CD4-positive, CD25-positive, alpha-beta regulatory T cell (primary cell): ENCODE measurements at regions not wholly inside any gene's neighbourhood (a gene's known extent, or its start where the extent isn't known, plus 50 kb on each side); places are given as distances from the start of the nearest gene placed in this dataset.

Experiments used
- ATAC-seq, 2 donors: fragments of 150-1000 bp; cut with Tn5 transposase; one replicate each; pipeline ENCODE4 v1.10.0; 2021; ENCODE audit warnings: low read depth in 2 of 2, moderate number of reproducible peaks in 2 of 2, moderate library complexity in 1 of 2
- DNase-seq, 3 donors: peaks; one replicate each; pipeline versions ENCODE4 v3.0.0 to v3.0.0-alpha.2; 2012 to 2022; ENCODE audit warnings: mixed read lengths in 1 of 3
- H3K27ac ChIP-seq: one replicate; pipeline ENCODE4 v1.7.0; 2013; ENCODE audit warnings: mild to moderate bottlenecking, low read length; ENCODE audit not compliant: insufficient read depth, poor library complexity, severe bottlenecking
- H3K27me3 ChIP-seq: one replicate; pipeline ENCODE4 v1.7.0; 2013; ENCODE audit warnings: low read length; ENCODE audit not compliant: control insufficient read depth, insufficient read depth
- H3K36me3 ChIP-seq: one replicate; pipeline ENCODE4 v1.7.0; 2013; ENCODE audit warnings: mild to moderate bottlenecking, low read length, moderate library complexity; ENCODE audit not compliant: control insufficient read depth, insufficient read depth
- H3K4me1 ChIP-seq: 2 replicates; pipeline ENCODE4 v1.7.0; 2013; ENCODE audit warnings: mild to moderate bottlenecking, low read length; ENCODE audit not compliant: insufficient read depth, control insufficient read depth, poor library complexity, severe bottlenecking
- H3K4me3 ChIP-seq: one replicate; pipeline ENCODE4 v1.7.0; 2013; ENCODE audit warnings: low read depth, mild to moderate bottlenecking, low read length, moderate library complexity
- H3K9me3 ChIP-seq, 2 experiments: 1 replicate in 1 of 2; 2 replicates in 1 of 2; pipeline ENCODE4 v1.7.0; 2013; ENCODE audit warnings: low read length in 2 of 2, mild to moderate bottlenecking in 1 of 2, moderate library complexity in 1 of 2; ENCODE audit not compliant: control insufficient read depth in 2 of 2
- H3K27ac Mint-ChIP-seq, 3 donors: one replicate each; pipeline ENCODE4 v1.8.0; 2020 to 2022; ENCODE audit warnings: mild to moderate bottlenecking in 3 of 3, mixed read lengths in 3 of 3, moderate library complexity in 2 of 3
- H3K27me3 Mint-ChIP-seq: one replicate; pipeline ENCODE4 v1.8.0; 2022; ENCODE audit warnings: mild to moderate bottlenecking, mixed read lengths
- H3K36me3 Mint-ChIP-seq: one replicate; pipeline ENCODE4 v1.8.0; 2020; ENCODE audit warnings: mixed read lengths
- H3K4me1 Mint-ChIP-seq, 4 donors: one replicate each; pipeline ENCODE4 v1.8.0; 2020 to 2022; ENCODE audit warnings: mixed read lengths in 4 of 4, mild to moderate bottlenecking in 1 of 4
- H3K4me3 Mint-ChIP-seq, 4 donors: one replicate each; pipeline ENCODE4 v1.8.0; 2020 to 2022; ENCODE audit warnings: mild to moderate bottlenecking in 4 of 4, mixed read lengths in 4 of 4, moderate library complexity in 3 of 4
- H3K9me3 Mint-ChIP-seq, 7 donors: one replicate each; pipeline ENCODE4 v1.8.0; 2020 to 2022; ENCODE audit warnings: mixed read lengths in 7 of 7, mild to moderate bottlenecking in 3 of 7, moderate library complexity in 2 of 7

GRCh38 chr15:70358011-70358819, 260.5 kb upstream of the TLE3 start:
- DNase-seq: no peak

GRCh38 chr15:70357453-70357852, 259.7 kb upstream of the TLE3 start:
- Mint-ChIP-seq H3K9me3 (no peaks in the 10 kb centered on the region), H3K27me3 (no peaks in the 10 kb centered on the region), H3K36me3 (no peaks in the 10 kb centered on the region), H3K4me1 (no peaks in the 10 kb centered on the region), H3K27ac (no peak overlapping the region), H3K4me3 (no peak overlapping the region)
- Histone ChIP-seq H3K27ac (no peak overlapping the region), H3K4me3 (no peak overlapping the region), H3K4me1 (no peaks in the 10 kb centered on the region), H3K36me3 (no peaks in the 10 kb centered on the region), H3K9me3 (no peaks in the 10 kb centered on the region), H3K27me3 (no peaks in the 10 kb centered on the region)
- no peak for ATAC-seq
- no peak for DNase-seq

More at GRCh38 chr15:70358011-70358819, 260.5 kb upstream of the TLE3 start:
- no peak overlapping the region for H3K27ac Mint-ChIP-seq
- H3K36me3 Mint-ChIP-seq: no peaks in the 10 kb centered on the region
- Histone ChIP-seq H3K4me3 (no peak overlapping the region), H3K4me1 (no peaks in the 10 kb centered on the region), H3K27me3 (no peaks in the 10 kb centered on the region), H3K9me3 (no peaks in the 10 kb centered on the region), H3K27ac (no peak overlapping the region), H3K36me3 (no peaks in the 10 kb centered on the region)
- peaks cover 2% of the 10 kb centered on the region for H3K27me3 Mint-ChIP-seq
- H3K4me3 Mint-ChIP-seq: no peak overlapping the region
- ATAC-seq: no peak
- no peaks in the 10 kb centered on the region for H3K9me3 Mint-ChIP-seq
- H3K4me1 Mint-ChIP-seq: no peaks in the 10 kb centered on the region

- no peaks in the 10 kb centered on the region for H3K36me3 ChIP-seq
- no peaks in the 10 kb centered on the region for H3K36me3 Mint-ChIP-seq
- H3K9me3 ChIP-seq: no peaks in the 10 kb centered on the region
- H3K4me1 ChIP-seq: no peaks in the 10 kb centered on the region
- no peak overlapping the region for H3K4me3 Mint-ChIP-seq
- no peaks in the 10 kb centered on the region for H3K9me3 Mint-ChIP-seq
- ATAC-seq (no peak), DNase-seq (no peak)
- H3K4me1 Mint-ChIP-seq: no peaks in the 10 kb centered on the region
- no peak overlapping the region for H3K4me3 ChIP-seq
- H3K27me3 Mint-ChIP-seq: no peaks in the 10 kb centered on the region
- H3K27ac ChIP-seq: no peak overlapping the region
- H3K27me3 ChIP-seq: no peaks in the 10 kb centered on the region
- H3K27ac Mint-ChIP-seq: no peak overlapping the region
Observed at GRCh38 chr15:70356919-70357318, 259.2 kb upstream of the TLE3 start.

- H3K4me1 Mint-ChIP-seq: no peaks in the 10 kb centered on the region
- Histone ChIP-seq H3K27me3 (no peaks in the 10 kb centered on the region), H3K4me1 (no peaks in the 10 kb centered on the region), H3K27ac (no peak overlapping the region), H3K4me3 (no peak overlapping the region), H3K36me3 (no peaks in the 10 kb centered on the region), H3K9me3 (no peaks in the 10 kb centered on the region)
- peak overlapping the region in 1 of 3 donors; percentile 16 for H3K27ac Mint-ChIP-seq
- no peak for ATAC-seq
- no peaks in the 10 kb centered on the region for H3K36me3 Mint-ChIP-seq
- H3K9me3 Mint-ChIP-seq: no peaks in the 10 kb centered on the region
- no peak overlapping the region for H3K4me3 Mint-ChIP-seq
- H3K27me3 Mint-ChIP-seq: no peaks in the 10 kb centered on the region
- DNase-seq: no peak
Observed at GRCh38 chr15:70356062-70356860, 258.5 kb upstream of the TLE3 start.

GRCh38 chr15:70355275-70355795, 257.6 kb upstream of the TLE3 start:
- no peak overlapping the region for H3K4me3 ChIP-seq
- no peaks in the 10 kb centered on the region for H3K36me3 ChIP-seq
- H3K27ac ChIP-seq: no peak overlapping the region
- H3K9me3 Mint-ChIP-seq: no peaks in the 10 kb centered on the region
- DNase-seq: no peak
- H3K4me3 Mint-ChIP-seq: no peak overlapping the region
- H3K4me1 Mint-ChIP-seq: no peaks in the 10 kb centered on the region
- no peaks in the 10 kb centered on the region for H3K9me3 ChIP-seq
- H3K4me1 ChIP-seq: no peaks in the 10 kb centered on the region
- no peak for ATAC-seq
- no peaks in the 10 kb centered on the region for H3K27me3 ChIP-seq
- H3K27ac Mint-ChIP-seq: no peak overlapping the region
- H3K27me3 Mint-ChIP-seq: peaks cover 6% of the 10 kb centered on the region
- H3K36me3 Mint-ChIP-seq: no peaks in the 10 kb centered on the region

- DNase-seq: no peak
- H3K27me3 Mint-ChIP-seq: peaks cover 6% of the 10 kb centered on the region
- no peak for ATAC-seq
Observed at GRCh38 chr15:70354346-70354905, 256.7 kb upstream of the TLE3 start.

GRCh38 chr15:70353606-70354345, 256.1 kb upstream of the TLE3 start:
- no peak for DNase-seq

More at GRCh38 chr15:70354346-70354905, 256.7 kb upstream of the TLE3 start:
- Histone ChIP-seq H3K4me3 (no peak overlapping the region), H3K36me3 (no peaks in the 10 kb centered on the region), H3K4me1 (no peaks in the 10 kb centered on the region), H3K9me3 (no peaks in the 10 kb centered on the region), H3K27ac (no peak overlapping the region), H3K27me3 (no peaks in the 10 kb centered on the region)
- Mint-ChIP-seq H3K36me3 (no peaks in the 10 kb centered on the region), H3K27ac (no peak overlapping the region), H3K4me3 (no peak overlapping the region), H3K9me3 (no peaks in the 10 kb centered on the region), H3K4me1 (no peaks in the 10 kb centered on the region)

More at GRCh38 chr15:70353606-70354345, 256.1 kb upstream of the TLE3 start:
- Histone ChIP-seq H3K36me3 (no peaks in the 10 kb centered on the region), H3K4me1 (no peaks in the 10 kb centered on the region), H3K9me3 (no peaks in the 10 kb centered on the region), H3K27ac (no peak overlapping the region), H3K4me3 (no peak overlapping the region), H3K27me3 (no peaks in the 10 kb centered on the region)
- no peak for ATAC-seq
- no peaks in the 10 kb centered on the region for H3K4me1 Mint-ChIP-seq
- no peak overlapping the region for H3K4me3 Mint-ChIP-seq
- H3K36me3 Mint-ChIP-seq: no peaks in the 10 kb centered on the region
- H3K27ac Mint-ChIP-seq: no peak overlapping the region
- no peaks in the 10 kb centered on the region for H3K9me3 Mint-ChIP-seq
- peaks cover 8% of the 10 kb centered on the region for H3K27me3 Mint-ChIP-seq
